IMR-90 (cell line): ENCODE measurements at regions not wholly inside any gene's neighbourhood (a gene's known extent, or its start where the extent isn't known, plus 50 kb on each side); places are given as distances from the start of the nearest gene placed in this dataset.

Experiments used
- ATAC-seq: fragments of 200-7000 bp; cut with Tn5 transposase; 2 replicates; pipeline ENCODE4 v1.9.1; 2020; ENCODE audit warnings: low read depth, mild to moderate bottlenecking, moderate library complexity
- BruUV-seq: library from RNA; stranded (reverse); fragments of 400-500 nt; replicated peaks from 2 replicates; lab custom pipeline; 2021; lab: Mats Ljungman, UMichigan
- CTCF ChIA-PET: fragments of 300-600 bp; formaldehyde crosslinking; extraction: SDS; loops from one replicate; lab custom pipeline; 2021; ENCODE audit warnings: antibody characterized with exemption; lab: Yijun Ruan, JAX
- POLR2A ChIA-PET: fragments of 300-600 bp; sonication (Branson Sonifier 250); formaldehyde crosslinking; loops from one replicate; lab custom pipeline; 2022; ENCODE audit warnings: antibody characterized with exemption; ENCODE audit not compliant: unreplicated experiment; lab: Charles Lee
- DNase-seq: peaks from one replicate; pipeline ENCODE4 v3.0.0; 2013
- H2AFZ ChIP-seq: replicated peaks from 2 replicates; pipeline ENCODE3; 2013; ENCODE audit warnings: low read length, mild to moderate bottlenecking; ENCODE audit not compliant: poor library complexity
- H2AK5ac ChIP-seq: 2 replicates; pipeline ENCODE4 v1.6.1; 2013; ENCODE audit warnings: low read depth, low read length, inconsistent platforms
- H2AK9ac ChIP-seq: replicated peaks from 2 replicates; pipeline ENCODE3; 2013; ENCODE audit warnings: mild to moderate bottlenecking, low read depth, low read length, moderate library complexity; ENCODE audit not compliant: poor library complexity
- H2BK120ac ChIP-seq: 2 replicates; pipeline ENCODE4 v1.6.1; 2013; ENCODE audit warnings: low read depth, low read length, inconsistent platforms
- H2BK15ac ChIP-seq: 3 replicates; pipeline ENCODE4 v1.6.1; 2013; ENCODE audit warnings: low read depth, low read length, inconsistent platforms
- H2BK20ac ChIP-seq: 2 replicates; pipeline ENCODE4 v1.6.1; 2013; ENCODE audit warnings: low read depth, mild to moderate bottlenecking, inconsistent platforms, low read length, moderate library complexity
- H2BK5ac ChIP-seq: 2 replicates; pipeline ENCODE4 v1.6.1; 2013; ENCODE audit warnings: mild to moderate bottlenecking, low read depth, low read length, inconsistent platforms; ENCODE audit not compliant: poor library complexity, severe bottlenecking
- H3K14ac ChIP-seq: replicated peaks from 2 replicates; pipeline ENCODE4 v1.6.1; 2013; ENCODE audit warnings: low read depth, low read length, inconsistent platforms
- H3K18ac ChIP-seq: 2 replicates; pipeline ENCODE4 v1.6.1; 2013; ENCODE audit warnings: low read depth, low read length, control low read depth
- H3K23ac ChIP-seq: 2 replicates; pipeline ENCODE4 v1.6.1; 2013; ENCODE audit warnings: low read depth, low read length, inconsistent platforms
- H3K27ac ChIP-seq: 2 replicates; pipeline ENCODE4 v1.5.1; 2013; ENCODE audit warnings: mild to moderate bottlenecking, control low read depth, low read length; ENCODE audit not compliant: insufficient read depth
- H3K27me3 ChIP-seq: 2 replicates; pipeline ENCODE4 v1.6.1; 2013; ENCODE audit warnings: low read length; ENCODE audit not compliant: control insufficient read depth, insufficient read depth
- H3K36me3 ChIP-seq: 2 replicates; pipeline ENCODE4 v1.6.1; 2013; ENCODE audit warnings: low read length, mixed read lengths; ENCODE audit not compliant: control insufficient read depth, insufficient read depth
- H3K4ac ChIP-seq: 2 replicates; pipeline ENCODE4 v1.6.1; 2013; ENCODE audit warnings: low read depth, low read length, inconsistent platforms
- H3K4me1 ChIP-seq: 2 replicates; pipeline ENCODE4 v1.6.1; 2013; ENCODE audit warnings: low read length, mixed read lengths; ENCODE audit not compliant: control insufficient read depth, insufficient read depth
- H3K4me2 ChIP-seq: 2 replicates; pipeline ENCODE4 v1.6.1; 2013; ENCODE audit warnings: low read depth, mild to moderate bottlenecking, control low read depth, low read length, moderate library complexity
- H3K4me3 ChIP-seq: 2 replicates; pipeline ENCODE4 v1.5.1; 2013; ENCODE audit warnings: low read depth, mild to moderate bottlenecking, control low read depth, low read length, moderate library complexity; ENCODE audit not compliant: insufficient read depth
- H3K56ac ChIP-seq: 2 replicates; pipeline ENCODE4 v1.6.1; 2013; ENCODE audit warnings: low read length, inconsistent platforms; ENCODE audit not compliant: insufficient read depth; ENCODE audit errors: extremely low read depth
- H3K79me1 ChIP-seq, 2 experiments: 2 replicates each; pipeline ENCODE4 v1.6.1; 2013; ENCODE audit warnings: low read length in 2 of 2, inconsistent platforms in 1 of 2, low read depth in 1 of 2
- H3K9ac ChIP-seq: 2 replicates; pipeline ENCODE4 v1.6.1; 2013; ENCODE audit warnings: low read depth, low read length, control low read depth
- H3K9me1 ChIP-seq: 2 replicates; pipeline ENCODE4 v1.6.1; 2013; ENCODE audit warnings: low read length, inconsistent platforms; ENCODE audit not compliant: insufficient read depth
- H3K9me3 ChIP-seq: 2 replicates; pipeline ENCODE4 v1.6.1; 2013; ENCODE audit warnings: low read length; ENCODE audit not compliant: control insufficient read depth, insufficient read depth
- H4K20me1 ChIP-seq: 2 replicates; pipeline ENCODE4 v1.6.1; 2013; ENCODE audit warnings: low read length, inconsistent platforms; ENCODE audit not compliant: insufficient read depth
- H4K5ac ChIP-seq: 2 replicates; pipeline ENCODE4 v1.6.1; 2013; ENCODE audit warnings: mild to moderate bottlenecking, low read depth, low read length, control low read depth
- H4K8ac ChIP-seq, 2 experiments: 2 replicates each; pipeline ENCODE4 v1.6.1; 2013; ENCODE audit warnings: low read depth in 2 of 2, low read length in 2 of 2, control low read depth in 1 of 2, inconsistent platforms in 1 of 2
- H4K91ac ChIP-seq: 2 replicates; pipeline ENCODE4 v1.6.1; 2013; ENCODE audit warnings: low read depth, low read length, inconsistent platforms; ENCODE audit not compliant: insufficient read depth
- CHD1 ChIP-seq: IDR thresholded peaks from 2 replicates; pipeline ENCODE4 v1.6.1; 2012; ENCODE audit warnings: low read depth, low read length, improper control_type of control experiment
- MXI1 ChIP-seq: IDR thresholded peaks from 2 replicates; pipeline ENCODE4 v1.6.1; 2012; ENCODE audit warnings: low read depth, mild to moderate bottlenecking, low read length, moderate library complexity, borderline replicate concordance
- POLR2A ChIP-seq: IDR thresholded peaks from 2 replicates; pipeline ENCODE4 v1.6.1; 2012; ENCODE audit warnings: mild to moderate bottlenecking, low read depth, low read length
- RCOR1 ChIP-seq: IDR thresholded peaks from 2 replicates; pipeline ENCODE4 v1.6.1; 2012; ENCODE audit warnings: mild to moderate bottlenecking, low read length, improper control_type of control experiment; ENCODE audit not compliant: insufficient replicate concordance
- SMC3 ChIP-seq: fragments of 150-350 bp; IDR thresholded peaks from 2 replicates; pipeline ENCODE4 v1.6.1; 2016; ENCODE audit warnings: low read depth, mild to moderate bottlenecking, antibody characterized with exemption, low read length, moderate library complexity
- WGBS, 2 experiments: methylation state at CpG; one replicate each; pipeline versions ENCODE4 v1.1.5 to v1.1.7; 2013; ENCODE audit warnings: missing lambda C conversion rate in 2 of 2; ENCODE audit not compliant: insufficient read length in 1 of 2; ENCODE audit errors: extremely low coverage in 2 of 2; 5-methylcytosine and 5-hydroxymethylcytosine counted together
- dilution Hi-C: fragments of 300-500 bp; cut with HindIII; formaldehyde crosslinking; loops from one replicate; pipeline ENCODE4 v1.14.3; 2018; ENCODE audit warnings: low sequenced_read_pairs; ENCODE audit not compliant: unreplicated experiment
- in situ Hi-C: fragments of 300-500 bp; cut with MboI; formaldehyde crosslinking; loops from 3 replicates; pipeline ENCODE4 v1.14.3; 2019; ENCODE audit warnings: low sequenced_read_pairs, inconsistent platforms, mixed read lengths
- intact Hi-C: fragments of 100-400 bp; cut with micrococcal nuclease; formaldehyde crosslinking; loops from 2 replicates; pipeline ENCODE4 v1.10.0; 2022

- no peak for DNase-seq
- H3K14ac ChIP-seq: no peak overlapping the region
- no peak overlapping the region for H3K4me2 ChIP-seq
- no peak for ATAC-seq
- peaks cover 73% of the 10 kb centered on the region for H3K9me3 ChIP-seq
- no peak overlapping the region for H2AFZ ChIP-seq
- in situ Hi-C loops: no loop called here
- H3K56ac ChIP-seq: no peak overlapping the region
- no peak overlapping the region for H2BK20ac ChIP-seq
- H3K27me3 ChIP-seq: no peaks in the 10 kb centered on the region
- no peak overlapping the region for H4K91ac ChIP-seq
- BruUV-seq: no TSS peak
- ChIA-PET CTCF (no interaction called here), POLR2A (no interaction called here)
- no peak overlapping the region for H2BK15ac ChIP-seq
- no peaks in the 10 kb centered on the region for H3K4me1 ChIP-seq
- H3K18ac ChIP-seq: no peak overlapping the region
- H3K23ac ChIP-seq: no peak overlapping the region
- H4K8ac ChIP-seq: no peak overlapping the region
- intact Hi-C loops: no loop called here
- no peak overlapping the region for H2BK5ac ChIP-seq
- H2AK5ac ChIP-seq: no peak overlapping the region
- H3K27ac ChIP-seq: no peak overlapping the region
- no peaks in the 10 kb centered on the region for H3K36me3 ChIP-seq
- H2BK120ac ChIP-seq: no peak overlapping the region
- H3K9ac ChIP-seq: no peak overlapping the region
- H4K20me1 ChIP-seq: no peaks in the 10 kb centered on the region
- H3K4me3 ChIP-seq: no peak overlapping the region
- dilution Hi-C loops: no loop called here
- no peak overlapping the region for H2AK9ac ChIP-seq
- no peak overlapping the region for H4K5ac ChIP-seq
- no peaks in the 10 kb centered on the region for H3K79me1 ChIP-seq
- TF ChIP-seq RCOR1 (no peak), MXI1 (no peak), CHD1 (no peak), POLR2A (no peak), SMC3 (no peak)
- WGBS, 2 experiments: no CpG with 5 or more reads among the region's 16 CpGs
- no peaks in the 10 kb centered on the region for H3K9me1 ChIP-seq
- H3K4ac ChIP-seq: no peak overlapping the region
These were observed 376.0 kb downstream of the ALG10 start for GRCh38 chr12:34398366-34398705.
